ENCODE measurements at regions not wholly inside any gene's neighbourhood (a gene's known extent, or its start where the extent isn't known, plus 50 kb on each side); places are given as distances from the start of the nearest gene placed in this dataset.

- no CpG with 5 or more reads among the region's 3 CpGs for WGBS (ENCODE audit: insufficient coverage, low lambda C conversion rate)
- H3K4me1 ChIP-seq (ENCODE audit: control insufficient read depth, insufficient read depth, low read length): no peaks in the 10 kb centered on the region
- no peak overlapping the region for H3K4me3 ChIP-seq (ENCODE audit: low read length)
- H3K27ac ChIP-seq (ENCODE audit: low read length): no peak overlapping the region
- DNase-seq: no peak
- no peaks in the 10 kb centered on the region for H3K27me3 ChIP-seq (ENCODE audit: control insufficient read depth, insufficient read depth, low read length)
- no peaks in the 10 kb centered on the region for H3K36me3 ChIP-seq (ENCODE audit: control insufficient read depth, insufficient read depth, low read length)
- no peaks in the 10 kb centered on the region for H3K9me3 ChIP-seq (ENCODE audit: control insufficient read depth, low read depth, low read length)
These were observed 89.7 kb upstream of the MYL2 start for GRCh38 chr12:111010061-111010460.

GRCh38 chr12:111006621-111007020, 86.2 kb upstream of the MYL2 start:
- Histone ChIP-seq H3K4me3 (ENCODE audit: low read length) (no peak overlapping the region), H3K27ac (ENCODE audit: low read length) (no peak overlapping the region), H3K27me3 (ENCODE audit: control insufficient read depth, insufficient read depth, low read length) (no peaks in the 10 kb centered on the region), H3K4me1 (ENCODE audit: control insufficient read depth, insufficient read depth, low read length) (no peaks in the 10 kb centered on the region), H3K36me3 (ENCODE audit: control insufficient read depth, insufficient read depth, low read length) (no peaks in the 10 kb centered on the region), H3K9me3 (ENCODE audit: control insufficient read depth, low read depth, low read length) (no peaks in the 10 kb centered on the region)
- 67% methylated on average over 1 of the region's 2 CpGs for WGBS (ENCODE audit: insufficient coverage, low lambda C conversion rate)
- no peak for DNase-seq

- peaks cover 11% of the 10 kb centered on the region for H3K9me3 ChIP-seq (ENCODE audit: control insufficient read depth, low read depth, low read length)
- no CpG with 5 or more reads among the region's 2 CpGs for WGBS (ENCODE audit: insufficient coverage, low lambda C conversion rate)
- H3K4me1 ChIP-seq (ENCODE audit: control insufficient read depth, insufficient read depth, low read length): no peaks in the 10 kb centered on the region
- H3K36me3 ChIP-seq (ENCODE audit: control insufficient read depth, insufficient read depth, low read length): no peaks in the 10 kb centered on the region
- H3K27ac ChIP-seq (ENCODE audit: low read length): no peak overlapping the region
- H3K4me3 ChIP-seq (ENCODE audit: low read length): no peak overlapping the region
- no peak for DNase-seq
- no peaks in the 10 kb centered on the region for H3K27me3 ChIP-seq (ENCODE audit: control insufficient read depth, insufficient read depth, low read length)
These were observed 78.6 kb upstream of the MYL2 start for GRCh38 chr12:110998971-110999370.

GRCh38 chr12:110998165-110998564, 77.8 kb upstream of the MYL2 start:
- H3K4me1 ChIP-seq (ENCODE audit: control insufficient read depth, insufficient read depth, low read length): no peaks in the 10 kb centered on the region
- no peaks in the 10 kb centered on the region for H3K27me3 ChIP-seq (ENCODE audit: control insufficient read depth, insufficient read depth, low read length)
- no peak overlapping the region for H3K4me3 ChIP-seq (ENCODE audit: low read length)
- no peaks in the 10 kb centered on the region for H3K36me3 ChIP-seq (ENCODE audit: control insufficient read depth, insufficient read depth, low read length)
- no CpG with 5 or more reads among the region's 3 CpGs for WGBS (ENCODE audit: insufficient coverage, low lambda C conversion rate)
- H3K27ac ChIP-seq (ENCODE audit: low read length): no peak overlapping the region
- DNase-seq: no peak
- peaks cover 11% of the 10 kb centered on the region for H3K9me3 ChIP-seq (ENCODE audit: control insufficient read depth, low read depth, low read length)

- Histone ChIP-seq H3K36me3 (ENCODE audit: control insufficient read depth, insufficient read depth, low read length) (no peaks in the 10 kb centered on the region), H3K4me3 (ENCODE audit: low read length) (no peak overlapping the region), H3K4me1 (ENCODE audit: control insufficient read depth, insufficient read depth, low read length) (no peaks in the 10 kb centered on the region), H3K27me3 (ENCODE audit: control insufficient read depth, insufficient read depth, low read length) (no peaks in the 10 kb centered on the region), H3K27ac (ENCODE audit: low read length) (no peak overlapping the region), H3K9me3 (ENCODE audit: control insufficient read depth, low read depth, low read length) (peaks cover 11% of the 10 kb centered on the region)
- WGBS (ENCODE audit: insufficient coverage, low lambda C conversion rate): no CpG with 5 or more reads among the region's 5 CpGs
- no peak for DNase-seq
These were observed 76.0 kb upstream of the MYL2 start for GRCh38 chr12:110996415-110996814.

- WGBS (ENCODE audit: insufficient coverage, low lambda C conversion rate): no CpG with 5 or more reads among the region's 3 CpGs
- H3K27ac ChIP-seq (ENCODE audit: low read length): no peak overlapping the region
- no peaks in the 10 kb centered on the region for H3K36me3 ChIP-seq (ENCODE audit: control insufficient read depth, insufficient read depth, low read length)
- H3K4me3 ChIP-seq (ENCODE audit: low read length): no peak overlapping the region
- H3K4me1 ChIP-seq (ENCODE audit: control insufficient read depth, insufficient read depth, low read length): no peaks in the 10 kb centered on the region
- H3K9me3 ChIP-seq (ENCODE audit: control insufficient read depth, low read depth, low read length): peaks cover 11% of the 10 kb centered on the region
- H3K27me3 ChIP-seq (ENCODE audit: control insufficient read depth, insufficient read depth, low read length): no peaks in the 10 kb centered on the region
- DNase-seq: no peak
These were observed 75.2 kb upstream of the MYL2 start for GRCh38 chr12:110995615-110996014.

GRCh38 chr12:110995016-110995415, 74.6 kb upstream of the MYL2 start:
- Histone ChIP-seq H3K9me3 (ENCODE audit: control insufficient read depth, low read depth, low read length) (peaks cover 11% of the 10 kb centered on the region), H3K4me3 (ENCODE audit: low read length) (no peak overlapping the region), H3K27ac (ENCODE audit: low read length) (no peak overlapping the region), H3K4me1 (ENCODE audit: control insufficient read depth, insufficient read depth, low read length) (no peaks in the 10 kb centered on the region), H3K36me3 (ENCODE audit: control insufficient read depth, insufficient read depth, low read length) (no peaks in the 10 kb centered on the region), H3K27me3 (ENCODE audit: control insufficient read depth, insufficient read depth, low read length) (no peaks in the 10 kb centered on the region)
- WGBS (ENCODE audit: insufficient coverage, low lambda C conversion rate): 88% methylated on average over 1 of the region's 7 CpGs
- no peak for DNase-seq

GRCh38 chr12:110993434-110993833, 73.1 kb upstream of the MYL2 start:
- H3K27me3 ChIP-seq (ENCODE audit: control insufficient read depth, insufficient read depth, low read length): peaks cover 2% of the 10 kb centered on the region
- no peak overlapping the region for H3K4me3 ChIP-seq (ENCODE audit: low read length)
- H3K36me3 ChIP-seq (ENCODE audit: control insufficient read depth, insufficient read depth, low read length): no peaks in the 10 kb centered on the region
- peaks cover 4% of the 10 kb centered on the region for H3K9me3 ChIP-seq (ENCODE audit: control insufficient read depth, low read depth, low read length)
- no peak for DNase-seq
- H3K4me1 ChIP-seq (ENCODE audit: control insufficient read depth, insufficient read depth, low read length): no peaks in the 10 kb centered on the region
- WGBS (ENCODE audit: insufficient coverage, low lambda C conversion rate): no CpG with 5 or more reads among the region's 3 CpGs
- H3K27ac ChIP-seq (ENCODE audit: low read length): no peak overlapping the region

- Histone ChIP-seq H3K27ac (ENCODE audit: low read length) (no peak overlapping the region), H3K27me3 (ENCODE audit: control insufficient read depth, insufficient read depth, low read length) (peaks cover 3% of the 10 kb centered on the region), H3K4me3 (ENCODE audit: low read length) (no peak overlapping the region), H3K9me3 (ENCODE audit: control insufficient read depth, low read depth, low read length) (peaks cover 3% of the 10 kb centered on the region), H3K36me3 (ENCODE audit: control insufficient read depth, insufficient read depth, low read length) (no peaks in the 10 kb centered on the region), H3K4me1 (ENCODE audit: control insufficient read depth, insufficient read depth, low read length) (no peaks in the 10 kb centered on the region)
- no CpG with 5 or more reads among the region's 4 CpGs for WGBS (ENCODE audit: insufficient coverage, low lambda C conversion rate)
- DNase-seq: no peak
These were observed 72.5 kb upstream of the MYL2 start for GRCh38 chr12:110992909-110993308.

GRCh38 chr12:110983811-110984210, 63.4 kb upstream of the MYL2 start:
- H3K9me3 ChIP-seq (ENCODE audit: control insufficient read depth, low read depth, low read length): no peaks in the 10 kb centered on the region
- H3K4me1 ChIP-seq (ENCODE audit: control insufficient read depth, insufficient read depth, low read length): no peaks in the 10 kb centered on the region
- H3K4me3 ChIP-seq (ENCODE audit: low read length): no peak overlapping the region
- DNase-seq: no peak
- peaks cover 8% of the 10 kb centered on the region for H3K27me3 ChIP-seq (ENCODE audit: control insufficient read depth, insufficient read depth, low read length)
- H3K27ac ChIP-seq (ENCODE audit: low read length): no peak overlapping the region
- WGBS (ENCODE audit: insufficient coverage, low lambda C conversion rate): 38% methylated on average over 1 of the region's 7 CpGs
- no peaks in the 10 kb centered on the region for H3K36me3 ChIP-seq (ENCODE audit: control insufficient read depth, insufficient read depth, low read length)

GRCh38 chr12:110972866-110973265, 52.5 kb upstream of the MYL2 start:
- no peaks in the 10 kb centered on the region for H3K4me1 ChIP-seq (ENCODE audit: control insufficient read depth, insufficient read depth, low read length)
- H3K9me3 ChIP-seq (ENCODE audit: control insufficient read depth, low read depth, low read length): no peaks in the 10 kb centered on the region
- no peak for DNase-seq
- no peak overlapping the region for H3K4me3 ChIP-seq (ENCODE audit: low read length)
- WGBS (ENCODE audit: insufficient coverage, low lambda C conversion rate): no CpG with 5 or more reads among the region's 3 CpGs
- no peaks in the 10 kb centered on the region for H3K36me3 ChIP-seq (ENCODE audit: control insufficient read depth, insufficient read depth, low read length)
- no peaks in the 10 kb centered on the region for H3K27me3 ChIP-seq (ENCODE audit: control insufficient read depth, insufficient read depth, low read length)
- no peak overlapping the region for H3K27ac ChIP-seq (ENCODE audit: low read length)

Measured in large intestine (tissue), 3 donors.